Fibroblast of peridontal ligament (primary cell): ENCODE measurements at regions not wholly inside any gene's neighbourhood (a gene's known extent, or its start where the extent isn't known, plus 50 kb on each side); places are given as distances from the start of the nearest gene placed in this dataset.
A peak's percentile ranks its signal among the peaks of the same experiment; 100 is the strongest.

Source experiments
- DNase-seq: peaks from one replicate; pipeline ENCODE4 v3.0.0-alpha.2; 2010; ENCODE audit errors: extremely low read depth

GRCh38 chr1:193747579-193747978 is 561.2 kb upstream of the B3GALT2 start:
- no peak for DNase-seq

- DNase-seq: no peak
Measured at GRCh38 chr1:193741228-193741627, 554.8 kb upstream of the B3GALT2 start.

GRCh38 chr1:193740762-193741161 is 554.3 kb upstream of the B3GALT2 start:
- no peak for DNase-seq

- DNase-seq: no peak
Measured at GRCh38 chr1:193736507-193736906, 550.1 kb upstream of the B3GALT2 start.

GRCh38 chr1:193733674-193734073 is 547.3 kb upstream of the B3GALT2 start:
- no peak for DNase-seq

- no peak for DNase-seq
Measured at GRCh38 chr1:193730017-193730416, 543.6 kb upstream of the B3GALT2 start.

- no peak for DNase-seq
Measured at GRCh38 chr1:193729429-193729828, 543.0 kb upstream of the B3GALT2 start.

GRCh38 chr1:193727850-193728249 is 541.4 kb upstream of the B3GALT2 start:
- DNase-seq: no peak

GRCh38 chr1:193726722-193727121 is 540.3 kb upstream of the B3GALT2 start:
- DNase-seq: no peak

- DNase-seq: no peak
Measured at GRCh38 chr1:193712392-193712791, 526.0 kb upstream of the B3GALT2 start.

GRCh38 chr1:193709607-193710006 is 523.2 kb upstream of the B3GALT2 start:
- DNase-seq: no peak

- DNase-seq: peak; percentile 49
Measured at GRCh38 chr1:193707271-193708021, 521.0 kb upstream of the B3GALT2 start.

- no peak for DNase-seq
Measured at GRCh38 chr1:193706766-193707165, 520.4 kb upstream of the B3GALT2 start.

GRCh38 chr1:193705554-193705981 is 519.2 kb upstream of the B3GALT2 start:
- DNase-seq: no peak

GRCh38 chr1:193703655-193704054 is 517.2 kb upstream of the B3GALT2 start:
- DNase-seq: no peak

GRCh38 chr1:193703121-193703520 is 516.7 kb upstream of the B3GALT2 start:
- DNase-seq: no peak

- DNase-seq: no peak
Measured at GRCh38 chr1:193701759-193702158, 515.3 kb upstream of the B3GALT2 start.

GRCh38 chr1:193700710-193701355 is 514.4 kb upstream of the B3GALT2 start:
- peak; percentile 15 for DNase-seq

GRCh38 chr1:193699261-193699660 is 512.8 kb upstream of the B3GALT2 start:
- no peak for DNase-seq

GRCh38 chr1:193697776-193698175 is 511.4 kb upstream of the B3GALT2 start:
- DNase-seq: no peak

GRCh38 chr1:193697115-193697762 is 510.8 kb upstream of the B3GALT2 start:
- DNase-seq: no peak

- DNase-seq: no peak
Measured at GRCh38 chr1:193694741-193695140, 508.3 kb upstream of the B3GALT2 start.

- no peak for DNase-seq
Measured at GRCh38 chr1:193685986-193686385, 499.6 kb upstream of the B3GALT2 start.
